AG09319 (cell line): ENCODE measurements at regions not wholly inside any gene's neighbourhood (a gene's known extent, or its start where the extent isn't known, plus 50 kb on each side); places are given as distances from the start of the nearest gene placed in this dataset.
"Not testable (repeated sequence)": the region's sequence is repeated elsewhere in the genome, so short reads cannot be mapped to it uniquely, and the experiment has no call there.

Experiments used
- DNase-seq: peaks from one replicate; pipeline ENCODE4 v3.0.0-alpha.2; 2010; ENCODE audit warnings: low read depth; ENCODE audit errors: extremely low read depth
- TF ChIP-seq, protein P1 (sequence below): IDR thresholded peaks from 2 replicates; pipeline ENCODE4 v1.5.1; 2011; ENCODE audit warnings: low read depth, mild to moderate bottlenecking, inconsistent platforms, low read length, moderate library complexity

DNA sequence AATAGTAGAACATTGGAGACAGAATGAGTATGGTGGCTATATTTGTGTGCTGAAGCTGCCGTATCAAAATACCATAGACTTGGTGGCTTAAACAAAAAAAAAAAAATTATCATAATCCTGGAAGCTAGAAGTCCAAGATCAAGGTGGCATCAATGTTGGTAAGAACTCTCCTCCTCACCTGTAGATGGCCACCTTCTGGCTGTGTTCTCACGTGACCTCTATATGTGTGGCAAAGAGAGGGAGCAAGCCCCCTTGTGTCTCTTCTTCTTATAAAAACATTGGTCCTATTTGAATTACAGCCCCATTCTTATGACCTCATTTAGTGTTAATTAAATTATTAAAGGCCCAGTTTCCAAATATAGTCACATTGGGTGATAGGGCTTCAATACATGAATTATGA lies 1640.9 kb upstream of the PCDH7 start:
- TF ChIP-seq, protein P1, sequence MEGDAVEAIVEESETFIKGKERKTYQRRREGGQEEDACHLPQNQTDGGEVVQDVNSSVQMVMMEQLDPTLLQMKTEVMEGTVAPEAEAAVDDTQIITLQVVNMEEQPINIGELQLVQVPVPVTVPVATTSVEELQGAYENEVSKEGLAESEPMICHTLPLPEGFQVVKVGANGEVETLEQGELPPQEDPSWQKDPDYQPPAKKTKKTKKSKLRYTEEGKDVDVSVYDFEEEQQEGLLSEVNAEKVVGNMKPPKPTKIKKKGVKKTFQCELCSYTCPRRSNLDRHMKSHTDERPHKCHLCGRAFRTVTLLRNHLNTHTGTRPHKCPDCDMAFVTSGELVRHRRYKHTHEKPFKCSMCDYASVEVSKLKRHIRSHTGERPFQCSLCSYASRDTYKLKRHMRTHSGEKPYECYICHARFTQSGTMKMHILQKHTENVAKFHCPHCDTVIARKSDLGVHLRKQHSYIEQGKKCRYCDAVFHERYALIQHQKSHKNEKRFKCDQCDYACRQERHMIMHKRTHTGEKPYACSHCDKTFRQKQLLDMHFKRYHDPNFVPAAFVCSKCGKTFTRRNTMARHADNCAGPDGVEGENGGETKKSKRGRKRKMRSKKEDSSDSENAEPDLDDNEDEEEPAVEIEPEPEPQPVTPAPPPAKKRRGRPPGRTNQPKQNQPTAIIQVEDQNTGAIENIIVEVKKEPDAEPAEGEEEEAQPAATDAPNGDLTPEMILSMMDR = no peak
- DNase-seq = no peak

DNA sequence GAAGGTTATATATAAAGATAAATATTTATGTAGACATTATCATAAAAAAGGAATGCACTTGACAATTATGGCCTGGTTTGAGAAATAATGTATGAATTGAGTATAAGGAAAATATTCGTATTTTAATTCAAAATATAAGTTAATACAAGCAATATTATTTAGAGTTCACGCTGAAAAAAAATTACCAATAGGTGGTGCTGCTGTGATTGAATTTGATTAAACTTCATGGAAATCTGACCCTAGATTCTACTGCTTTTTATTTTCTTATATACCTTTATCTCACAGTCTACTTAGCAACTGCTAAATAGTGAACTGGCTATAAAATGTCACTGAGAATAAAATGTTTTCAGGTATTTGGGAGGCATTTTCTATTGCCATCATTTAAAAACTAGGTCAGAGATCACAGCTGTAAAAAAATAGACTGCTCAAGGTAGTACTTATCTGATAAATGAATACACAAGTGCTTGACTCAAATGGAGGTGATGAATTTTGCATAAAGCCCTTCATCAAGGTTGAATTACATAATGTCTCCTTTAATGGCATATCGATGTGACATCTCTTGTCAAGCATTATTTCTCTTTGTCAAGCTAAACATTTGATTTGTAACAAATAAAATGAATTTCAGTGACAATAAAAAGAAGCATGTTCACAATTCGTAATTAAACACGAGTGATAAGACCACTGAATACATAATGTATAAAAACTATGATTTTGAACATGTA lies 1638.8 kb upstream of the PCDH7 start:
- TF ChIP-seq, protein P1 = no peak
- DNase-seq = no peak

DNA sequence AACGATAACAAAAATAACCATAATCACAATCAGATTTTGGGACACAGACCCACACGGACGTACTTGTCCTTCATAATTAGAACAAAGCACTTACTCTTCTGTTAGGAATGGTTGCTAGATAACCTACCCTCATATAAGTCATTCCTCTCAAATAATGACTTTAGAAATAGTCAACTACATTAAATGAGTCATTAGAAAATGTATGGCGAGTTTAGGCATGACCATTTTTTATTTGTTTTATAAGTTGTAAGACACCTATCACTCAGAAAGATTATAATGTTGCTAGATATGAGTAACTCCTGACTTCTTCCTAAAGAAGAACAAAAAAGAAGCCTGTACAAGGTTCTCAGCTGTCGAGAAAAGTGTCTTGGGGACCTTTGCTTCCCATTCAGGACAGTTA lies 1637.5 kb upstream of the PCDH7 start:
- no peak for DNase-seq
- TF ChIP-seq, protein P1 = no peak

DNA sequence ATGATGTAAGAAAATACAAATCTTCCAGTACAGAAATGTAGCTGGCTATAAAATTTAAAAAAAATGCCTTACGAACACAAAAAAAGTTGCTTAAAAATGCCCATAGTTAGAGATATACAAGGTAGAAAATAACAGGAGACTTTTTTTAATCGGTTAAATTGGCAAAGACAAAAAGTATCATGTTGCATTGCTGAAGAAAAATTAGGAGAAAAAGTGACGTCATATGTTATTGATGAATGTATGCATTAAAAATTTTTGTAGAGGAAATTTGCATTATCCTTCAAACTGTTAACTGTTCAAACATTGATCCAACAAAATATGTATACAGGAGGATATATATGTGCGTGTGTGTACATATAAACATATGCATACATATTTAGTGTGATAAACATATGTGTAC lies 1634.4 kb upstream of the PCDH7 start:
- TF ChIP-seq, protein P1 = no peak
- DNase-seq = no peak

DNA sequence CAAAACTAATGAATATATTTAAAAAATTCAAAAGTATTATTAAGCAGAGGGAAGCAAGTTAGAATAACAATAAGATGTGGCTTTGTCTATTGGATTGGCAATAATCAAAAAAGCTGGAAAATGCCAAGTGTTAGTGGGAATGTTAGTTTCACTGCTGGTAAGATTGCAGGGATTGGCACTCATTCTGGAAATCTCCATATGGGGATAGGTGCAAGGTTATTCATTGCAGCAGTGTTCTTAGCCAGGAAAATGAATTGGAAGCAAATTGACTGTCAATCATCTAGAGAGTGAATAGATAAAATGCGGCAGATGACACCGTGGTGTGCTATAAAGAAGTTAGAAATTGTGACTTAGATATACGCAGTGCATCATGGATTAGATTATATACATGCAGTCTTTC lies 1615.5 kb upstream of the PCDH7 start:
- DNase-seq = no peak

DNA sequence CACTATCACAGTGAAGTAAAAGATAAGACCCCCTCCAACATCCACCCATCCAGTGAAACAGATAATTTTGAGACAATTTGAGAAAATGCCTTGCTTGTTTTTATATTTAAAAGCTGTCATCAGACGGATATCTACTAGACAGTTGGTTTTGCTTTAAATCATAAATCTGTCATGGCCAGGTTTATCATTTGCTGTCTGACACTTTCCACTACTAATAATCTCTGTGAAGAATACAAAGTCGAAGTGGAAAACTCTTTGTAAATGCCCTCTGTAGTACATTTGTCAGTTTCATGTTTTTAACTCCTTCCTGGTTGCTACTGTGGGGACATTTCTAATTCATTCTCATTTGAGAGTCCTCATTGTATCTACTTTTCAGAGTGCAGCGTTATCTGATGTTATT lies 1606.2 kb upstream of the PCDH7 start:
- TF ChIP-seq, protein P1 = no peak
- no peak for DNase-seq

More for the DNA sequence above, 1615.5 kb upstream of the PCDH7 start:
- TF ChIP-seq, protein P1 = no peak

DNA sequence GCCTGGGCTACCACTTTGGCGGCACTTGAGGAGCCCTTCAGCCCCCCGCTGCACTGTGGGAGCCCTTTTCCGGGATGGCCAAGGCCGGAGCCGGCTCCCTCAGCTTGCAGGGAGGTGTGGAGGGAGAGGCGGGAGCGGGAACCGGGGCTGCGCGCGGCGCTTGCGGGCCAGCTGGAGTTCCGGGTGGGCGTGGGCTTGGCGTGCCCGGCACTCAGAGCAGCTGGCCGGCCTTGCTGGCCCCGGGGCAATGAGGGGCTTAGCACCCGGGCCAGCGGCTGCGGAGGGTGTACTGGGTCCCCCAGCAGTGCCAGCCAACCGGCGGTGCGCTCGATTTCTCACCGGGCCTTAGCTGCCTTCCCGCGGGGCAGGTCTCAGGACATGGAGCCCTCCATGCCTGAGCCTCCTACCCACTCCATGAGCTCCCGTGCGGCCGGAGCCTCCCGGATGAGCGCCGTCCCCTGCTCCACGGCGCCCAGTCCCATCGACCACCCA lies 1602.9 kb upstream of the PCDH7 start:
- DNase-seq = not testable (repeated sequence)

DNA sequence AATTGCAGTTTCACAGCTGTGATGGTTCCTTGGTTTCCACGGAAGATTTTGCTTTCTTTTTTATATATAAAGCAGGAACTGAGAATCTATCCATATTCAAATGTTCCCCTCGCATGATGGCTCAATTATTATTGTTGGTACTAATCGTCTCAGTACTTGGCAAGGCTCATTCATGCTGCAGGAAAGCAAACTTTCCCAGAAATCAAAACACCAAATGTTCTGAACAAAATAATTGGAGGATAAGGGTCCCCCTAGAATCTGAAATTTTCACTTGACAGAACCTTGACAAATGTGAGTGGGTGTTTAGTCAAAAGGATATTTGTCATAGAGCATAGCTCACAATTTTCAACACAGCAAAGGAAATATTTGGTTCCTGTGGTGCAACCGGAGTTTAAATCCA lies 1598.6 kb upstream of the PCDH7 start:
- TF ChIP-seq, protein P1 = no peak
- DNase-seq = no peak
